ENCODE measurements at regions not wholly inside any gene's neighbourhood (a gene's known extent, or its start where the extent isn't known, plus 50 kb on each side); places are given as distances from the start of the nearest gene placed in this dataset.
A peak's percentile ranks its signal among the peaks of the same experiment; 100 is the strongest.

DNA sequence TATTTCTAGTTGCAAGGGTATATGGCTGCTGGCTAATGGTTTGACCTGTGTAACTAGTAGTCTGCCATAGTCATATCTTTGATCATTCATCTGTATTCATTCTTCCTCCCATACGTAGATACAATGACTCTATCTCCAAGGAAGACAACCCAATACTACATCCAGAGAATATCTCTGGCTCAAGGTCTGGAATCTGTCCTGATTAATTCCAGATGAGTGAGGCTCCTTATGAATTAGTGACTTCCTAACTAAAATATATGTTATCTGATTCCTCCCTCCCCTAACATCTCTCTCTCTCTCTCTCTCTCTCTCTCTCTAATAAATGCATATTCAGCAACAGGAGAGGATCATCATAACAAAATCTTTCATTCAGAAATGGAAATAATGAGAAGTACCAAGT, 641.5 kb downstream of the FAT4 start:
- no peak for FAIRE-seq

DNA sequence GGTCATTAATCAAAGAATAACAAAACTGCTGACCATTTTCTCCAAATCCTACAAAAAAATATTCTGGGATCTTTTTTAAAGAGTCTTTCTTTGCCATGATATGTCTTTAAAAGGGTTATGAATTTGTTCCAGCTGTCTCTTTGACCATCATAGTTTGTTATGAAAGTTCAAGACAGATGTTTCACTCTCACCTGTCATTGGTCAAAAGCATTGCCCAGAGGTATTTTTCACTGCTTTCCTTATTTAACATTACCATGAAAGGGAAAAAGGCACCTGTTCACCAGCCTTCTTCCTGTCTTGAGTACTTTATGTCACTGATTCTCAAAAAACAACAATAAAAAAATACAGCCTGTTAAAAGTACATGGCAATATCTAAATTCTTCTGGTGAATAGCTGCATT, 643.8 kb downstream of the FAT4 start:
- no peak for FAIRE-seq

DNA sequence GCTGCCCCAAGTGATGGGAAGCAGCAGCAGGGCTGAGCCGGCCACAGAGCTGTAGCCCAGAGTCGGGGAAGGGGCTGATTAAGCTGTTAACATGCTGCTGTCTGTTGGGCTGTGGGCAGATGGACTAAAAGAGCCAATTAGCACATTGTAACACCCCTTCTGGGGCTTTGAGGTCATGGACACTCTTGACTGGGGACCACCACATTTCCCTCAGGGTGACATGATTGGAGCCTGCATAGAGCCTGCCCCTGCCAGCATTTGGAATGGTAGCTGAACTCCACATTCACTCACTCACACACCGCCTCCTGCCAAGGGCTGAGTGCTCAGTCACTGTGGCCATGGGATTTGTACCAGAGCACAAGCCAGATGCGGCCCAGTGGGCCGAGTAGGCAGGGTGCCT, 646.9 kb downstream of the FAT4 start:
- FAIRE-seq, result no peak

DNA sequence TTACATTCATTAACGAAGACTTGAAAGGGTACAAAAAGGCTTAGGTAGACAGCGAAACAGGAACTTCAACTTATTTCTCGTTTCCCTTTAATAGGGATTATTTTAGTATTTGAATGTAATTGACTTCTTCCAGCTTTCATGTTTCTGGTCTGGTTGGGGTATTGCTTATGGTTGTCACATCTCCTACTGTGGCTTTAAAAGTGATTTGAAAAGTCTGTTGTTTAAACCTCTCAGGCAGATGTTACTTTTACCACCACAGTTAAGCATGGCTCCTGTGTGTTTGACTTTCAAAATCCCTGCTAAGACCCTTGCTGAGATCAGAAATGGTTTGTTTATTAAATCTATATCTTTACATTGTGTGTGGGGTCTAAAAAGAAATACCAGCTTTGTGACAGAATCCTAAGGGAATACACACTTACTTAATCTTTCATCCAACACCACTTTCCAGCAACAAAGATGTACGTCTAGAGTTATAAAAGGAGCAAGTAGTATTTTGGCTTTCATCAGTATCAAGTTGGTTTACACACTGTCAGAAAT, 661.2 kb downstream of the FAT4 start:
- no peak for FAIRE-seq

DNA sequence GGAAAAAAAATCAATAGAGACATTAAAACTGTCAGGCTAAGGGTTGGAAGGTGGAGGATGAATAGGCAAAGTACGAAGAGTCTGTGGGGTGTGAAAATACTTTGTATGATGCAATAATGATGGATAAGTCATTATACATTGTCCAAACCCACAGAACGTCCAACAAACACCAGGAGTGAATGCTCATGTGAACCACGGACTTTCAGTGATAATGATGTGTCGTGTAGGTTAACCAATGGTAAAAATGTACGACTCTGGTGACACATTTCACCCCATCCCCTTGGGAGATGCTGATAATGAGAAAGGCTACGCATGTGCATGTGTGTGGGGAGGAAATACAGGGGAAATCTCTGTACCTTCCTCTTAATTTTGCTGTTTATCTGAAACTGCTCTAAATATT, 665.2 kb downstream of the FAT4 start:
- no peak for FAIRE-seq

DNA sequence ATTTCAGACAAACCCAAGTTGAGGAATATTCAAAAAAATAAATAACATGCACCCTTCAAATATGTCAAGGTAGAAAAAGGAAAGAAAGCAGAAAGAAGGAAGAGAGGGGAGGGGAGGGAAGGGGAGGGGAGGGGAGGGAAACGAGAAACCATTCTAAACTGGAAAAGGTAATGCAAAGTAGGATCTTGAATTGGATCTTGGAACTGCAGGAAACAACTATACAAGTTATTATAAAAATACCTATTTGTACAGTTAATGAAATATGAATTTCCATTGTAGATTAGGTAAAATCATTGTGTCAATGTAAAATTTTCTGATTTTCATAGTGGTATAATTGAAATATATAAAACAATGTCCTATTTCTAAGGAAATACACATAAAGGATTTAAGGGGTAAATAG, 668.4 kb downstream of the FAT4 start:
- no peak for FAIRE-seq

DNA sequence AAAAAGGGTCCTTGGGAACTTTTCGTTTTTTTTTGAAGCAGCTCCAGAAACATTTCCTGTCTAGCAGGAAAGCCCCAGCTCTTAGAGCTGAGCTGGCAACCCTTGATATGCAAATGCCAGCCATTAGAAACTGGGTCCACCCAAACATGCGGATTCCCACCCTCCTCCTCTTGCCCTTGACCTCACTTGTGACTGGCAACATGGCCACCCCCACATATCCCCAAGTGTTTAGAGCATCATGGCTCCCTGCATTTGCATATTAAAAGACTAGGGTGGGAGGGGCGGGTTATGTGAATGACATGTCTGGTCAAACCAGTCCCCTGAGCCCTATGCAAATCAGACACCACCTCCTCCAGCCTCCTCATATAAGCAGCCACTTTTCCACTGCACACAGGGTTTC, 671.1 kb downstream of the FAT4 start:
- FAIRE-seq, result no peak

DNA sequence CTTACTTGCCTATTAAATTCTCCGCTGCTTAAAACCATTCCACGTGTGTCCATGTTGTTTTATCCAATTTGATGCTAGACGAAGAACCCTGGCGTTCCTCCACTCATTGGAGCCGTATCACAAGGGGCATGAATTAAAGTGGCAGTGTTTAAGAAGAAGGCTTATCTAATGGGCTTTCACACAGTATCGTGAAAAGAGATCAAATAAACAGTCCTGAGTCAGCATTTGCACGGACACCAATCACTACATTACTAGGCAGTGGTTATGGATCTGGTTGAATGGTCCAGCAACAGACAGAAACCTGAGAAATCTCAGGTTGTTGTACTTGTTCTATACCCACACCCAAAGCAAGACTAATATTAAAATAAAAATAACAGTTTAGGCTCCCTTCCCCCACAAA, 671.6 kb downstream of the FAT4 start:
- no peak for FAIRE-seq

DNA sequence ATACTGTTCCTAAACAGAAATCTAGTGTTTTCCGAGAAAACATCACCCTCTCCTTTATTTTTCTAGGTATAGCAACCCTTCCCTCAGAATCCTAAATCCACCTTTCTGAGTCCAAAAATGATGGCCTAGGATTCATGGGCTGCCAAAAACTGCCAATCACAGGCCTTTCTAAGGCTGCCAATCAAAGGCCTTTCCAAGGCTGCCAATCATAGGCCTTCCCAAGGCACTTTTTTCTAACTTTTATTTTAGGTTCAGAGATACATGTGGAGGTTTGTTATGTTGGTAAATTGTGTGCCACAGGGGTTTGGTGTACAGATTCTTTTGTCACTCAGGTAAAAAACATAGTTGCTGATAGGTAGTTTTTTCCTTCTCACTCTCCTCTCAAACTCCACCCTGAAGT, 673.7 kb downstream of the FAT4 start:
- no peak for FAIRE-seq

DNA sequence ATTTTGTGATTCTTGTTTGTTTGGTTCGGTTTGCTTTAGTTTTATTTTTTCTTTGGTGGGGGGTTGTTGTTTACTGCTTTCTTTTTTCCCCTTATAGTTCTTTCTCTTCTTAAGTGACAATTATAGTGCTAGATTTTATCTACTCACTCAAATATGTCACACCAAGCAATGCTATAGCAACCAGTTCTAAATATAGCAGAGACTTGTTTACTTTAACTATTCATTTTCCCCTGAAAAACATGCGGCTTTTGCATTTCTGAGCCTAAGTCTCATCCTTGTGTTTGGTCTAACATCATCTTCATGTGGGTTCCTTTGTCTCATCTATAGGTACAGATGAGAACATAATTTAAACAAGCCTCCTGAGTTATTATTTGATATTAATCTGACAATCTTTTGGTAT, 676.6 kb downstream of the FAT4 start:
- no peak for FAIRE-seq

DNA sequence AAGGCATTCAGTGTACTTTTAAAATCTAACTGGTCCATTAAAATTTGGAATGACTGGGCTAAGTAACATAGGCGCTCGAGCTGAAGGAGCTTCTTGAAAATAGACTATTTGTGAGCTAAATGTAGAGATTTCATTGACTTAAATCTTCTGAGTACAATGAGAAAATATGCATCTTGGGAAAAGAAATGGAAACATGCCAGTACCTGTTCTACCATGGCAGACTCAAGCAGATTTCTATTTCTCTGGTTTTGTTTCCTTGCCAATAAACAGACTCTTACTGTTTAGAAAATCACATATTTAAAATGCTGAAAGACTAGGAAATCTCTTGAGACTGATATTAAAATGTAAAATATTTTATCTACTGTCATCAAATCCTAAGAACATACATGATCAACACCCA, 678.1 kb downstream of the FAT4 start:
- FAIRE-seq, result no peak

DNA sequence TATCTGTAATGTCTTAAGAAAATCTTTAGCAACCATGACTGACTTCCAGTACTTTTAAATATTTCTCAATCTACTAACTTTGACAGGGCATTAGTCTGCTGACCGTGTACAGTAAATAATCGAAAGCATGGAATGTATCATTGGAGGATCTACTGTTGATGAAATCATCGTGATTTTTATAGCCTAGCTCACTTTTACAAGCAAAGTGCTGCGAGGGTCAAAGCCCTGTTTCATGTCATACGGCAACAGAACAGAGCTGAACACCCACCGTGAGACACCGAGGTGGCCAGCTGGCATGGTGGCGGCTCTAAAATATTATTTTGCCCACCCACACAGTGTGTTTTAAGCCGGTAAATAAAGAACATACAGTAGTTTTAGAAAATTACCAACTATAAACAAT, 679.3 kb downstream of the FAT4 start:
- peak; percentile 96 for FAIRE-seq

DNA sequence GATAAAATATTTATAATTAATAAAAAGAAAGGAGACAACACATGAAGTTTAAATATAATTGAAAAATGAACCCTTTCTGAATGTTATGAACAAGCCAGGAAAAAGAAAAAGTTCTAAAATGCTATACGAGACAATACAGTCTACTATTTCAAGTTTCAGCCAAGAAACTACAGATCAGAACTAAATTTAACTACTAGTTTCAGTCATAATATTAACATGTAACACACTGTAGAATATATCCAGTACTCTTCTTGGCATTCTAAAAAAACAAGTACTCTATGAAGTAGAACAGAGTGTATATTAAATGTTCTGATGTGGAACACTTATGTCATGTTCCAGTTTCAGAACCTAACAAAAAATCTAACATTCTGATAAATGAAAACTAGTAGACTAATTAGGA, 679.7 kb downstream of the FAT4 start:
- no peak for FAIRE-seq

DNA sequence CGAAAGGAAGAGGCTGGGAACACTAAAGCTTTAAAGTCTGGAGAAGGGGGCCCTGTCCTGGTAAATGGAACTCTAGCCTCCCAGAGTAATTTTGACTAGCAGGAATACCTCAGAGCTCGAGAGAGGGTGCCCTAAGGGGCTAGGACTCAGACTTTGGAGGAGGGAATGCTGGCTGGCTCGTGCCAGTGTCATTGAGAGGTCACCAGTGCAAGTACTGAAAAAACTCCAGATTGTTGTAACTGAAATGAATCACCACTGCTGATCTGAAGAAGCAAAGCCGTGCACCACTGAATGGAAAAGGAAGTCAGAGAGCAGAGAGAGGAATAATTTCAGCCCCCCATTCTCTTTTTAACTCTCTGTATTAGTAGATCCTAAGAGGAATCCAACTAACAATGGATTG, 690.2 kb downstream of the FAT4 start:
- no peak for FAIRE-seq

DNA sequence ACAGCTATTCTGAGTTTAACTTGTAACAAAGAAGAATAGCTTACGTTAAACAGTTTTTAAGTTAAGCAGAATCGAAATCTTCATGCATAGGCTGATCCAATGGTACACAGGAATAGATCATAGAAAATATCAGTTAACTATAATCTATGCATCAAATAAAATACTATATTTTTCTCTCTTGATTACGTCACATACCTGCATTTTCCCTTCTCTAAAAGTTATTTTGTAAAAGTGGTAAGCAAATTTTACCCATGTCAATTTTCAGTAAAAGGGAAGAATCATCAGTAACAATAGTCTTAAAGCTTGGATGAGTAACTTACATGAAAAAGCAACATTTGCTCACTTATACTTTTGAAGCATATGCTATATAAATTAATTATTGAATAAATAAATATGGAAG, 692.4 kb downstream of the FAT4 start:
- peak; percentile 82 for FAIRE-seq

DNA sequence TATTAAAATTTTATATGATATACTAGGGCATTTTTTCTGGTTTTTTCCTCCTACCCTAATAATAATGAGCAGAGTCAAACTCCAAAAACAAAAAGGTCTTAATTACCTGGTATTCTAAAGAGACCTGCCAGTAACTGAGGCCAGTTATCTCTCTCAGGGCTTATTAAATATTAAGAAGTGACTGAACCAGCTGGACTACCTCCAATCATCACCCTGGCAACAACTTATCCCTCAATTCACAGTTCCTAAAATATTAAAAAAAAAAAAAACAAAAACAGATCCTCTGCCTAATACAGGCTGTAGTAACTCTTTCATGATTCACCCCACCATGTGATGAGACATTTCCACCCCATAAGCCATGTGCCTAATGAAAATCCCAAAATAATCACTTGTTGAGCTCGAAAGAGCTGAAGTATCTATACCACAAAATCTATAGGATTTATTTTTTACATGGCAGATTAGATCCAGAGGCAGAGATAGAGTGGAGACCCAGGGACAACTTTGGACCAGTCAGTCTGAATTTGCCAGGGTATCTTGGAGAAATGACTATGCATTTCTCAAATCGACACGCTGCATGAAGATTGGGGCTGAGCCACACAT, 698.0 kb downstream of the FAT4 start:
- FAIRE-seq, result no peak

DNA sequence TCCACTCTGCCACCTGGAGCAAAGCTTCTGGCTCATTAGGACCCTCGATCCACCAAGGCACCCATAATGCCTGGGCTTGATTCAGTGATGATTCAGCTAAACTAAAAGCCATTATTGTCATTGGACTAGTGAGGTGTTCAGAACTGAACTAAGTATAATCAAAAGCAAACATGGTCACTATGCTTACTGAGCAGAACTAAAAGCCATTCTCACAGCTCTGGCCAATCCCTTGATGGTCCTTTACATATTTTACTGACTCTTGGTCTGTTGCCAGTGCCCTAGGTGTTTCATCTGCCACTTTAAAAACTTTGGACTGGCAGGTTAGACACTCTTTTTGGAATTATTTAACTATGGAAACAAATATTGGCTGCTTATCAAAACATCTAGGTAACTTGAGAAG, 703.5 kb downstream of the FAT4 start:
- FAIRE-seq, result no peak

DNA sequence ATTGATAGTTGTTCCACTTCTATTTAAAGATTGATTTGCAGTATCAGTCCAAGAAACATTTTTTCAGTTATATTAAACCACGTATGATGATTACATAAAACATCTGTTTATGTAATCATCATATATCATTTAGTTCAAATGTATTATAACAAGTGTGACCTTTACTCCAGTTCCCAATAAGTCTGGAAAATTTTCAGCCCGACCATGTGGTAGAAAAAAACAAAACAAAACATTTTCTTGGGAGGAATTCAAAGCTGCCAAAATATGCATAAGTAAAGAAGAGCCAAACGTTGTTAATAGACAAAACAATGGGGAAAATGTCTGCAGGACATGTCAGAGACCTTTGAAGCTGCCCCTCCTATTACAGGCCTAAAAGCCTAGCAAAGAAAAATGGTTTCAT, 709.1 kb downstream of the FAT4 start:
- peak; percentile 98 for FAIRE-seq

DNA sequence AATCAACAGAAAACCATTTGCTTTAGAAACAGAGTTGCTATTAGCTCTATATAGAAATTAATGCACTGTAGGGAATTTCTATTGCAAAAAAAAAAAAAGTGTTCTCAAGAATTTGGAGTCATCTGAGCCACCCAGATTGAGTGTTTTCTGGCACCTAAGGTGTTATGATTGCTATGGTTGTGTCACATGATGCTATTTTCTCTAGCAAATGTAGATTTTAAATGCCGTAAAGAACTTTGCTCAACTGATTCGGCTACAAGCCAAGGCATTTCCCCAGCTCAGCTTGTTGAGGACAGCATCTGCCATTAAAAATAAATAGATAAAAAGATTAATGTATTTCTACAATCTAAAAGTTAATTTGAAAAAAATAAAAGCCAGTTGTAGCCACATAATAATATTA, 712.8 kb downstream of the FAT4 start:
- no peak for FAIRE-seq

DNA sequence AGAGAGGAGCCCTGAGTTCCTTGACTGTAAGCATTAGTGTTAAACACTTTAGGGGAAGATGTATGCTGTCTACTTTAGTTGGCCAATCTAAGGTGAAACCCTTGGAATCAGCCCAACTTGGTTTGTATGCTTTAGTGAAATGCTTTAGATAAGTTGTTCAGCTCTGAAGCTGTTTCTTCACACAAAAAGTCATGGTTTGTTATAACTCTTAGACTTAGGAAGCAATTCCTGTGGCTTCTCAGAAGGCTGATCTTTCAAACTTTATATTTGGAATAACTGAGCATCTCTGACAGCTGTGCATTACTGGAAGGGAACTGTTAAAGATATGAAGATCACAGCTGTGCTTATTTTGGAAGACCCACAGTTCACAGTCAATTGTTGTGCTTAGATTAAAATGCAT, 714.1 kb downstream of the FAT4 start:
- no peak for FAIRE-seq

DNA sequence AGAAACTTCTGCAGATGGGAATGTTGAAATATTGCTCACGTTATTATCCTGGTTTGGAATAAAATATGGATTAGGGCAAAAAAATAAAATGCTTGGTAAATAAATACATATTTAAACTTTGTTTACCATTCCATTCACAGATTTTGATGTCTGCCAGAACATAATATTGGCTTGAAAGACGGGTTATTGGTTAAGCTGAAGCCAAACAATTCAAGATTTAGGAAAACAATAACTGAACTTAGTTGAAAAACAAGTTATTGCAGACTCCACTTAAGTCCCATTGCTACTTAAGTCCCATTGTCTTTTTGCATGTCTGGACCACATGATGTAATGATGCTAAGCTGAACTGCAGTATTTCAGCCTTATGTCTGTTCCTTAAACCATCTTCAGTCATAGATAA, 722.5 kb downstream of the FAT4 start:
- peak; percentile 99 for FAIRE-seq

DNA sequence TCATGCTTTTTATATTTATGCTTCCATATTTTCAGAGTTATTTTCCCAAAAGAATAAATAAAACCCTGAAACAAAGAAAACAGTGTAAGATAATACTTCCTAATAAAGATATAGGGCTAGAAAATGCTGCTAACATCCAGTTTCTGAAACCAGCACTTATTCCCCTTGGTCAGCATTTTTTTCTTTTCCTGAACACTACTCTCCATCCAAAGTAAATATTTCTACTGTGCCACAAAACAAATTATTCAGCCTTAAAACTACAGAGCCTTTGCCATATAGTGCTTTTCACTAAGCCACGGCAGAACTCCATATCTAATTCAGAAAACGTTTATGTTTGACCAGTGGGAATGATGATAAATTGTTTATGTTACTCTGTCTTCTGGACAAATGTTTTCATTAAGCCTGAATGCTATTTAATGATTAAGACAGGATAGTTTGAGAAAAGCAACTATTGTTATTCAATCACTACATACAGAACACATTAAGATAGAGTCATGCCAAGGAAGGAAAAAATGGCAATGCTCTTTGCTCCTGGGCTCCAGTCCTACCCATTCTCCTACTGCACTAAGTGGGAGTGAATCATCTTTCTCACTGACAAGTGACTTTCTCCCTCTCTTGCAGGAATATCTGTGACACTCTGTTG, 723.9 kb downstream of the FAT4 start:
- no peak for FAIRE-seq

DNA sequence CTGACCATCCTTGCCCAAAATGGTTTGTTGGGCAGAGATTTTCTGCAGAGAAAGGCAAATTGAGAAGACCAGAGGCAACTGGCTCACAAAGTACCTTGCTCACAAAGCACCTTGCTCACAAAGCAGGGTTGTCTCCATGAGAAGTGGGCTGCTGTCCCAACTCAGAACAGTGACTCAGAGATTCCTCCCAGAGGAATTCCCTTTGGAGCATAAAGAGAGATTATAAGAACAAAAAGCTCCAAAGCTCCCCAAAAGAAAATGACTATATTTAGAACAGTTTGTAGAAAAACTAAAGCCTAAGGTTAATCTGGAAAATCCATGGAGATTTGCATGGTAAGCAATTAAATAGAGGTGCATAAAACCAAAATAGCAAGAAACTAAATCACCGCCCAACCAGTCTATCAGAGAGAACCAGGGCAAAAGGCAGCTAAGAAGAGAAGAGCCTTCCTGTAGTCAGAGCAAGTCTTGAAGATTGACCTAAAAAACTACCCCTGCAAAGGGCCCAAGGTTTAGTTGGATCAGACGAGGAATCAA, 731.4 kb downstream of the FAT4 start:
- no peak for FAIRE-seq

DNA sequence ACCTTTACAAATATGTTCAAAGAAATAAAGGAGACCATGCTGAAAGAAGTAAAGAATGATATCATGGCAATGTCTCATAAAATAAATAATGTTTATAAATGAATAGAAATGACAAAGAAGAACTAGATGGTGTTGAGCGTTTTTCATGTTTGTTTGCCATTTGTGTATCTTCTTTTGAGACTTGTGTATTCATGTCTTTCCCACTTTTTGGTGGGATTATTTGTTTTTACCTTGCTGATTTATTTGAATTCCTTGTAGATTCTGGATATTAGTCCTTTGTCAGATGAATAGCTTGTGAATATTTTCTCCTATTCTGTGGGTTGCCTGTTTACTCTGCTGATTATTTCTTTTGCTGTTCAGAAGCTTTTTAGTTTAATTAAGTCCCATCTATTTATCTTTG, 732.4 kb downstream of the FAT4 start:
- FAIRE-seq, result no peak

All from endometrium (tissue), 2 donors.